Muscle layer of colon (tissue), 2 donors: ENCODE measurements at regions not wholly inside any gene's neighbourhood (a gene's known extent, or its start where the extent isn't known, plus 50 kb on each side); places are given as distances from the start of the nearest gene placed in this dataset.

Experiments
- H3K27ac ChIP-seq: one replicate; pipeline ENCODE4 v1.7.0; 2013; ENCODE audit warnings: low read depth, mild to moderate bottlenecking, low read length, moderate library complexity
- H3K27me3 ChIP-seq, 2 donors: one replicate each; pipeline ENCODE4 v1.7.0; 2013; ENCODE audit warnings: low read length in 2 of 2, mild to moderate bottlenecking in 2 of 2; ENCODE audit not compliant: insufficient read depth in 2 of 2, control insufficient read depth in 1 of 2
- H3K36me3 ChIP-seq: one replicate; pipeline ENCODE4 v1.7.0; 2013; ENCODE audit warnings: mild to moderate bottlenecking, low read length; ENCODE audit not compliant: insufficient read depth
- H3K4me1 ChIP-seq: one replicate; pipeline ENCODE4 v1.7.0; 2013; ENCODE audit warnings: mild to moderate bottlenecking, low read length; ENCODE audit not compliant: insufficient read depth
- H3K4me3 ChIP-seq, 2 donors: one replicate each; pipeline ENCODE4 v1.7.0; 2013; ENCODE audit warnings: low read length in 2 of 2, low read depth in 1 of 2, mild to moderate bottlenecking in 1 of 2, moderate library complexity in 1 of 2
- H3K9ac ChIP-seq: one replicate; pipeline ENCODE4 v1.7.0; 2013; ENCODE audit warnings: low read length
- H3K9me3 ChIP-seq: one replicate; pipeline ENCODE4 v1.7.0; 2013; ENCODE audit warnings: mild to moderate bottlenecking, low read length
- donor health status: abdominal sarcoma.
- donor health status: Adenocarcinoma of cecum.

DNA sequence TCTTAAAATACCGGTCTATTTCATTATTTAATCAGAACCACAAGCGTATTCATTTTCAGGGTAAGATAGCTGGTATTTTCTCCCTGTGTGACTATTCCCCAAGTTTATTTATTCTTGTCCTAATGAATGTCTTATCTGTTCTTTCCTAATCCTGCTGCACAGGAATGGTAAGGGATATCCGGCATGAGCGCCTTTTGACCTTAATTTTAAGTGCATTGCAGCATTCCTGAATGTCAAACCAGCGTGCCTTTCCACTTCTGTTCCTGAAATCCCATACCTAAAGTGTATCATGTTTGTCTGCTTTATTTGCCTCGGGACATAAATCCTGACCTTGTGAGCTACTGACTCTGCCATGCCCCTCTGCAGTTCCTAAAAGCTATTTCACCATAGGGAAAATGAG lies 1713.2 kb upstream of the FLRT2 start:
- no peaks in the 10 kb centered on the region for H3K27me3 ChIP-seq
- no peaks in the 10 kb centered on the region for H3K9me3 ChIP-seq
- no peak overlapping the region for H3K4me3 ChIP-seq
- H3K9ac ChIP-seq = no peak overlapping the region
- no peaks in the 10 kb centered on the region for H3K36me3 ChIP-seq
- no peak overlapping the region for H3K27ac ChIP-seq
- H3K4me1 ChIP-seq = no peaks in the 10 kb centered on the region

DNA sequence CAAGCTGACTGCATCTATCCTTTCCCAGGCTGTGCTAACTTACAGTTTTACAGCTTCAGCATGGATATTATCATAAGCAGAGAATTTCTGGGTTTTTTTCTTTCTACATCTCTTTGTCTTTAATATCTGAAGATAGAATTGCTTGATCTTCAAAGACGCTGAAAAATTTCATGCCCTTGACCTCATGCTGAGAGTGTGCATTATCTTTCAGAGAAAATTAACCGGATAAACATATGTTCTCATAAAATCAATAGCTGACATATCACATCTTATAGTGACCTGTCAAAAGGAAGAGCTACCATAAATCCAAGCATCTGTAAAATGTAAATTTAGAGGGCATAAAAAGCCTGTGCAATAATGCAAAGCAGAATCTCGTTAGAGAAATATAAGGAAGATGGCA lies 1704.1 kb upstream of the FLRT2 start:
- Histone ChIP-seq H3K27me3 (no peaks in the 10 kb centered on the region), H3K36me3 (no peaks in the 10 kb centered on the region), H3K27ac (no peak overlapping the region), H3K9ac (no peak overlapping the region), H3K9me3 (no peaks in the 10 kb centered on the region), H3K4me3 (no peak overlapping the region), H3K4me1 (no peaks in the 10 kb centered on the region)

DNA sequence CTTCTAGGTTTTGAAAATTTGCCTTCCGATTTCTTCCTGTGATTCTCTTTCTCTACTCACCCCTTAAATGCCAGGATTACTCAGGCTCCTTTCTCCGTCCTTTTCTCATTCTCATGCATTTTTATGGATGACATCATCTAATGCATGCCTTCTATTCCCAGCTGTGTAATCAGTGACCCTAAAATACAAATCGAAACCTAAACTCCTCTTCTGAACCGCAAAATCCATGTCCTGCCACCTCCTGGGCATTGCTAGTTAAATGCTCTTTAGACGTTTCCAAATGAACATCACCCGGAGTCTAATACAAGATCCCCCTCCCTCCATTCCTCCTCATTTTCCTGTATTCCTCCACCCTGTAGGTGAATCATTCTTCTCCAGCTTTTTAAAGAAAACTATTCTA lies 1703.1 kb upstream of the FLRT2 start:
- no peak overlapping the region for H3K9ac ChIP-seq
- H3K4me3 ChIP-seq = no peak overlapping the region

DNA sequence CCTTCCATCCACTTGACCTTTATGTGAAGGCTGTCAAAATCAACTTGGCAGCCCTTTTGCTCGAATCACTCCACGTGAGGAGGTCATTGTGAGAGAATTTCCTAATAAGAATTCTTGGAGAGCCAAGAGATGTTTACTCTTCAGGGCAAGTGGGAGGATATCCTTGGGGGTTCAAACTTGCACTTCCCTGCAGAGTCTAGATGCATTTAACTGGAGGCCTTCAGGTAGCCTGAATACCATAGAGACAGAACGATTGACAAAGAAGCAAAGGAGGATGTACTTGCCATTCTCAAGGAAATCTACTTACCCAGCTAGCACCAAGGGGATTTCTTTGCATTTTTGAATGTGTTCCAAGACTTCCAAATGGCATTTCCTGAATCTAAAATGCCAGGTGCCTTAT lies 1702.6 kb upstream of the FLRT2 start:
- H3K27me3 ChIP-seq = no peaks in the 10 kb centered on the region
- no peak overlapping the region for H3K4me3 ChIP-seq
- H3K4me1 ChIP-seq = no peaks in the 10 kb centered on the region
- H3K9me3 ChIP-seq = no peaks in the 10 kb centered on the region
- H3K9ac ChIP-seq = no peak overlapping the region
- H3K36me3 ChIP-seq = no peaks in the 10 kb centered on the region
- no peak overlapping the region for H3K27ac ChIP-seq

More for the DNA sequence above, 1703.1 kb upstream of the FLRT2 start:
- Histone ChIP-seq H3K4me1 (no peaks in the 10 kb centered on the region), H3K36me3 (no peaks in the 10 kb centered on the region), H3K9me3 (no peaks in the 10 kb centered on the region), H3K27ac (no peak overlapping the region), H3K27me3 (no peaks in the 10 kb centered on the region)

DNA sequence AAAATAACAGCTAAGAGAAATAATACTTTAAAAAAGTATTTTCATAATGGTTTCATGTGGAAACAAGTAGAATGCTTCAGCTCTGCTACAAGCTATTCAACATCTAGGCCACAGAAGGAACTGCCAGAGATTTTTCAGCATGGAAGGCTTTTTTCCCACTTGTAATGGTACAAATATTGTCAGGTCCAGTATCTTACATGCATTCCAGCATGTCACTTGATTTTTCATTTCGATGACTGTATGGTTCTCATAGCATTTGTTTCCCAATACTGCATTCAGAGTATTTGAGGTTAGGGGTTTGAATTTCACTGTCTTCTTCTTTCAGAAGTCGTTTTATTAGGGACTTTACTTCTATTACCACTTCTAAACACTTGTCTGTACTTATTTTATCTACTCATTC lies 1701.5 kb upstream of the FLRT2 start:
- Histone ChIP-seq H3K4me3 (no peak overlapping the region), H3K9ac (no peak overlapping the region), H3K36me3 (no peaks in the 10 kb centered on the region), H3K27me3 (no peaks in the 10 kb centered on the region), H3K4me1 (no peaks in the 10 kb centered on the region), H3K27ac (no peak overlapping the region), H3K9me3 (no peaks in the 10 kb centered on the region)

DNA sequence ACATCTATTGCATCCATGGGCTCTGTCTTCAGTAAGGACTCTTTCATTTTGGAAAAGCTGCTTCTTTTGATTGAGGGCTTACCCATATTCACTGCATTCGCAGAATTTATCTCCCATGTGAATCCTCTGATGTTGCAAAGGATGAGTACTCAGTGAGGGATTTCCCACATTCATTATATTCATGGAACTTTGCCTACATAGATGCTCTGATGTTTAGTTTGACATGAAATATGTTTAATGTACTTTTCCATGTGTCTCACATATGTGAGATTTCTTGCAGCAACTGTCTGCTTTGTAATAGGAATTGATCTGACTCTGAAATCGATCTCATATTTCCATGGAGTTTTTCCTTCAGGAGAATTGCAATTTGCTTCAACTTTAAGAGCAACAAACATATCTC lies 1699.6 kb upstream of the FLRT2 start:
- Histone ChIP-seq H3K9ac (no peak overlapping the region), H3K9me3 (no peaks in the 10 kb centered on the region), H3K36me3 (no peaks in the 10 kb centered on the region), H3K4me1 (no peaks in the 10 kb centered on the region), H3K27me3 (no peaks in the 10 kb centered on the region), H3K27ac (no peak overlapping the region), H3K4me3 (no peak overlapping the region)

DNA sequence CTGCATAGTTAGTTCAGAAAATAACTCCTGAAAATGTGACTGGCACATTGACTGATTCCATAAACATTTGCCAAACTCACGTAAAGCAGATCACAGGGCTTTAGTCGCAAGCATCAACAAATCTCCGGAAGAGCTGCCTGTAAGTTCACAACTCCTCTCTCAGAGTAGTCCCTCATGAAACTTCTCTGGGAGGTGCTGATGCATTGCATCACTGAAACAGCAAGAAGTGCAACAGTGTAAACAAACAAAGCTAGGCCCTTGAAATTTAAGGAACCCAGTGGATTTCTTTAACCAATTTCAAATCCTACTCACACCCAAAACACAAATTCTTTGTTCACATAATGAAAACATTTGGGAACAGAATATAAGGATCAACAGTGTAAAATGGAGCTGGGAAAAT lies 1691.7 kb upstream of the FLRT2 start:
- Histone ChIP-seq H3K9ac (no peak overlapping the region), H3K36me3 (no peaks in the 10 kb centered on the region), H3K4me1 (no peaks in the 10 kb centered on the region), H3K27ac (no peak overlapping the region), H3K4me3 (no peak overlapping the region), H3K27me3 (no peaks in the 10 kb centered on the region), H3K9me3 (no peaks in the 10 kb centered on the region)

DNA sequence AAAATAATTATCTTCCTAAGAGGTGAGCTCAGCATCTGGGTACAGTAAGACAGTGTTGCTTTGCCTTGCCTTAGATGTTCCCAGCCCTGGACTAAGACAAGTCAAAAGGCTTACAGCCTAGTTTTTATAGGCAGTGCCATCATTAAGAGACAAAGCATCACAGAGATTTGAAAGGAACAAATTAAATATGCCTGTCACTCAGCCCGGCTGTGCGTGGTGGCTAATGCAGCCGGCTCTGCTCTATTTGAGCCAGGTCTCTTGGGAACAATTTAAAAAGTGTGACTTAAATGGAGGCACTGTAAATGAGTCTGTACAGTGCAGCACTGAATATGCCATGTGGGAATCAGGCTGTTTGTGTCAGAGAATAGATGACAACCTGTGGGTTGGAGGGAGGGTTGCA lies 1687.4 kb upstream of the FLRT2 start:
- Histone ChIP-seq H3K4me3 (no peak overlapping the region), H3K27ac (no peak overlapping the region), H3K36me3 (no peaks in the 10 kb centered on the region), H3K9me3 (no peaks in the 10 kb centered on the region), H3K4me1 (no peaks in the 10 kb centered on the region), H3K9ac (no peak overlapping the region), H3K27me3 (no peaks in the 10 kb centered on the region)

DNA sequence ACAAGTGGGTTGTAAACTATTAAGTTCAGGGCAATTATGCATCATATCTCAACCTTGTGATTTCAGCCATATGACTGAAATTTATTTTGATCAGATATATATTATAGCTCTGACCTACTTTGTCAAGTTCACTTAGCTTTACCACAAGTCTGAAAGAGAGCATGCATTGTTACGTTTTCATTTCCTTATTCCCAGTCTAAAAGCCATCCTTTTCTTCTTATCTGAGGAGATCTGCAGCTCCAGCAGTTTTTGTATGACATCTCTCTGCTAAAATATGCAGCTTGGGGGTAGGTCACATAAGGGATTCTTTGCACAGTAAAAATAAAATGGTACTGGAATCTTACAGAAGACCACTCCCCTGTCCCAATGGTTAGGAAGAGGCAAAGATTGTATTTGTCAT lies 1682.8 kb upstream of the FLRT2 start:
- no peaks in the 10 kb centered on the region for H3K4me1 ChIP-seq
- no peak overlapping the region for H3K4me3 ChIP-seq
- H3K9me3 ChIP-seq = no peaks in the 10 kb centered on the region
- H3K9ac ChIP-seq = no peak overlapping the region
- H3K27me3 ChIP-seq = no peaks in the 10 kb centered on the region
- no peak overlapping the region for H3K27ac ChIP-seq
- H3K36me3 ChIP-seq = no peaks in the 10 kb centered on the region

DNA sequence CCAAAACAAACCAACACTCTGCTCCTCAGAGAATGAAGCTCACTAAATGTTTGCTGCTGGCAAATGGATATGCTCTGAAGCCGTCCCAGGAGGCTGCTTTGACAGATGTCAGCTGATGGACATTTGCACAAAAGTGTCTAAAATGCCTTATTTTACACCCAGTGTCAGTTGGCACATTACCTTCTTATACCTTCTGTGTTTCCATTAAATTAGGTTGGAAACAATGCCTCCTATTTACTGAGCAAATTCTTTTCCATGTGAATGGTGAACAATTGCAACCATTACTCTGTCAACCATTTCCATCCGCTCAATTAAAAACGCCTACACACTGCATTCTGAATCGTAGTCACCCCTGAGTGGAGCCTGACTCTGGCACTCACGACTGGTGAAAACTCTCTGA lies 1679.9 kb upstream of the FLRT2 start:
- H3K9ac ChIP-seq = no peak overlapping the region
- H3K4me3 ChIP-seq = no peak overlapping the region
- H3K36me3 ChIP-seq = no peaks in the 10 kb centered on the region
- H3K27me3 ChIP-seq = no peaks in the 10 kb centered on the region
- no peak overlapping the region for H3K27ac ChIP-seq
- no peaks in the 10 kb centered on the region for H3K4me1 ChIP-seq
- H3K9me3 ChIP-seq = no peaks in the 10 kb centered on the region

DNA sequence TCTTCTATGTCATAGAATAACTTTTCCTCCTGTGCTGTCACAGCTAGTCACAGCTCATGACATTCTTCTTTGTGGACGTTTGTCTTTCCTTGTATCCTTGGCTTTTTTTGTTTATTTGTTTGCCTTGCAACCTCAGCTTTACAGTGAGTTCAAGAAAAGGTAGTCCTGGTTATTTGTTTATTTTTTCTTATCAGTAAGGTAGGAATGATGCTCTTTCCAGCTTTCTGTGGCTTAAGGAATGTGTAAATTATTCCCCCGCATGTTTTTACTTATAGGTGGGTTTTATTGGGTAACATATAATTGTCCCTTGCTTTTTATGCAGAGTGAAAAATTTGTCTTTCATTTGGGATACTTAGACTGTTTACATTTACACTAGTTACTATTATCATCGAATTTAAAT lies 1673.6 kb upstream of the FLRT2 start:
- no peak overlapping the region for H3K9ac ChIP-seq
- H3K27me3 ChIP-seq = no peaks in the 10 kb centered on the region
- no peaks in the 10 kb centered on the region for H3K36me3 ChIP-seq
- H3K9me3 ChIP-seq = no peaks in the 10 kb centered on the region
- H3K4me1 ChIP-seq = no peaks in the 10 kb centered on the region
- no peak overlapping the region for H3K4me3 ChIP-seq
- no peak overlapping the region for H3K27ac ChIP-seq

DNA sequence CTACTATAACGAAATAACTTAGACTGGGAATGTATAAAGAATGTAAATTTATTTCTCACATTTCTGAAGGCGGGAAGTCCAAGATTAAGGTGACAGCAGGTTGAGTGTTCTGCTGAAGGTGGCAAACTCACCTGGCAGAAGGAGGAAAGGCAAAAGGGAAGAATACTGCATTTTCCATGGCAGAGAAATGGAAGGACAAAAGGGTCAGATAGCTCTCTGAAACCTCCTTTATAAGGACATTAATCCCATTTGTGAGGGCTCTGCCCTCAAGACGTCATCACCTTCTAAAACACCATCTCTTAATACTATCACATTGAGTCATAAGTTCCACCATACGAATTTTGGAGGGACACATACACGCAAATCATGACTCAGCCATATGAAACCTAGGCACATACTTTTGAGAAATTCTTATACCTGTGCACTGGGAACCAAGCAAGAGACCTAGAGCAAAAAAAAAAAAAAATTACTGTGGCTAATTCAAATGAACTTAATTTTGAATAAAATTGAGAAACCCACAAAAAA lies 1669.3 kb upstream of the FLRT2 start:
- H3K4me3 ChIP-seq = no peak overlapping the region

More for the DNA sequence above, 1669.3 kb upstream of the FLRT2 start:
- H3K4me1 ChIP-seq = no peaks in the 10 kb centered on the region
- no peaks in the 10 kb centered on the region for H3K36me3 ChIP-seq
- no peak overlapping the region for H3K9ac ChIP-seq
- no peak overlapping the region for H3K27ac ChIP-seq
- H3K9me3 ChIP-seq = no peaks in the 10 kb centered on the region
- no peaks in the 10 kb centered on the region for H3K27me3 ChIP-seq
